HG02763 (cell line): ENCODE measurements at regions not wholly inside any gene's neighbourhood (a gene's known extent, or its start where the extent isn't known, plus 50 kb on each side); places are given as distances from the start of the nearest gene placed in this dataset.

ENCODE experiments used
- ATAC-seq: cut with Tn5 transposase; IDR thresholded peaks from one replicate; pipeline ENCODE4 v1.9.1; 2021; ENCODE audit warnings: mild to moderate bottlenecking, moderate library complexity; ENCODE audit not compliant: unreplicated experiment

GRCh38 chr6:4466769-4467480 is 309.3 kb upstream of the CDYL start:
- no peak for ATAC-seq

- ATAC-seq, result no peak
Observed at GRCh38 chr6:4466261-4466660, 309.9 kb upstream of the CDYL start.

GRCh38 chr6:4464638-4465037 is 311.6 kb upstream of the CDYL start:
- no peak for ATAC-seq

- no peak for ATAC-seq
Observed at GRCh38 chr6:4463236-4463635, 313.0 kb upstream of the CDYL start.

GRCh38 chr6:4460586-4461475 is 315.4 kb upstream of the CDYL start:
- no peak for ATAC-seq

GRCh38 chr6:4459996-4460395 is 316.2 kb upstream of the CDYL start:
- no peak for ATAC-seq

- ATAC-seq, result no peak
Observed at GRCh38 chr6:4459032-4459431, 317.2 kb upstream of the CDYL start.

- ATAC-seq, result no peak
Observed at GRCh38 chr6:4451718-4452117, 316.3 kb upstream of the ECI2 start.

GRCh38 chr6:4451081-4451480 is 315.7 kb upstream of the ECI2 start:
- ATAC-seq, result no peak

DNA sequence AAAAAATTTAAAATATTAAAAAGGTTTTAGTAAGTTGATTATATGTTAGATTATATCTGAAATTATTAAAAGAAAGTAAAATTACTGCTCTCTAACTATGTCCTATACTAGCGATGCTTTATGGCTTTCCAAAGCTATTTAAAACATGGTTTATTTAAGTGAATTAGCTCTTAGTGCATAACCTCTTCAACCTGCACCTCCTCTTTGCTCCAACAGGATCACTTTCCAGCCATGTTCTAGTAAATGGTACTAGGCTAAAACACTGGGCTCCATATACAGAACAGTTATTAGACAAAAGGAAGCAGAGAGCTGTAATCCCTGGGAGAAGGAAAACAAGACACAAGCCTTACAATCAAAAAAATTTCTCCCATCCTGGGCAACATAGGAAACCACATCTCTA is 314.9 kb upstream of the ECI2 start:
- ATAC-seq, result no peak

- no peak for ATAC-seq
Observed at GRCh38 chr6:4449409-4449808, 314.0 kb upstream of the ECI2 start.

GRCh38 chr6:4448841-4449240 is 313.5 kb upstream of the ECI2 start:
- no peak for ATAC-seq

DNA sequence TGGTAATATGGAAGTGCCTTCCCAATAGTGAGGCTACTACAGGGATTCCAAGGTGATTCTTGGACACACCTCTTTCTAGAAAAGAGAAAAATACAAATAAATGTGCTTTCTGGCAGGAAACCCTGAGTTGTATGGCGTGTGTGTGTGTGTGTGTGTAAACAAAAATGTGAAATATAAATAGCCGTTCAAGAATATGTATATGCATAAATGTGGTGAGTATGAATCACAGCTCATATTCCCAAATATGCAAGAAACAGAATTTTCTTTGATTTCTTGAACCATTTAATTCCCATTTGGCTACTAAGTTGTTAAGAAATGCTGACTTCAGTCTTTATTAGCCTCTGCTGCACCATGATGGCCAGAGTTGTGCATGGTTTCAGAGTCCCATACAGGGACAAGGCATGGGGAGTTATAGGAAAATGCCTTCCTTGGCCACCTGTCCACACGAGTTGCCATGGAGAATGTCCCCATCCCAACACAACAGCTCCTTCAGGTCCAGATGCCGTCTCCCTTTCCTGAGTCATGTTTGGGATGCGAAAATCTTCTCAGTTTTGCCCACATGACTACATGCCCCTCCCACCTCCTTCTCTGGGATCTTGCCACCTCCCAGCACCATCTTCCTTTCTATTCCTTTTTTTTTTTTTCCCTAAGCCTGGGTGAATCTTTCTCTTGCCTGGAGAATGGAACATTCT is 312.4 kb upstream of the ECI2 start:
- ATAC-seq, result no peak

GRCh38 chr6:4446982-4447381 is 311.6 kb upstream of the ECI2 start:
- ATAC-seq, result no peak

- ATAC-seq, result no peak
Observed at GRCh38 chr6:4441981-4442434, 306.6 kb upstream of the ECI2 start.

GRCh38 chr6:4439159-4439558 is 303.8 kb upstream of the ECI2 start:
- ATAC-seq, result no peak

GRCh38 chr6:4437342-4437741 is 302.0 kb upstream of the ECI2 start:
- ATAC-seq, result no peak

DNA sequence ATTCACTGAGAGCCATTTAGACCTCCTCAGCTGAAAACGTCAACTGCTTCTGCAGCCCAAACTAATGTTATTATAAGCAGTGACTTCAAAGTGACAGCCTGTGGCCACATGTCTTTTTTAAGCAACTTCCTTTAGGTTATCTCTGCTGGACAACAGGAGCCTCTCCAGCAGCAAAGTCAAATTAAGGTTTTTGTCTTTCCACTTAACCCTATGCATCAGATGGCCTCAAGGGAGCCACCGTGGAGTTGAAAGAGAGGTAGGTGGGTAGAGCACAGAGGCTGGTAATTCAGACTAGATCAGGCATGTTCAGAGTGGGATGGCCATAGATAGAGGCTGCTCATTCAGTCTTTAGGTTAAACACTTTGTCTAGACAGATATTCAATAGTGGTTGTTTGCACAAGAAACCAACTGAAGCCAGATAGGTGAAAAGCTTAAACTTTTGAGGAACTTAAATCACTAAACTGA is 300.6 kb upstream of the ECI2 start:
- ATAC-seq, result no peak

GRCh38 chr6:4434655-4435054 is 299.3 kb upstream of the ECI2 start:
- ATAC-seq, result no peak

DNA sequence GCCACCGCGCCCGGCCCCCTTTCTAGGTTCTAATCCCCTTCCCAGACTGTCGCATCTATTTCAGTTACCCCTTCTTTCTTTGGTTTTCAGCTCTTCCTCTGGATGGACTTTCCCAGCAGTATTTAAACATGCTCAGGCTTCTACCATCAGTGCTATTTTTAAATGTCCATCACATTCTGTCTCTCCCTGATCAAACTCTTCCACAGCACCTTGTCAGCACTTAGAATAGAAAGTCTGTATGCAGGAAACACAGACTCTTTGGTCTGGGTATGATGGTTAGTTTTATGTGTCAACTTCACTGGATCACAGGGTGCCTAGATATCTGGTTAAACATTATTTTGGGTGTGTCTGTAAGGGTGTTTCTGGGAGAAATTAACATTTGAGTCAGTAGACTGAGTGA is 297.8 kb upstream of the ECI2 start:
- no peak for ATAC-seq

- ATAC-seq, result no peak
Observed at GRCh38 chr6:4426968-4427367, 291.6 kb upstream of the ECI2 start.

DNA sequence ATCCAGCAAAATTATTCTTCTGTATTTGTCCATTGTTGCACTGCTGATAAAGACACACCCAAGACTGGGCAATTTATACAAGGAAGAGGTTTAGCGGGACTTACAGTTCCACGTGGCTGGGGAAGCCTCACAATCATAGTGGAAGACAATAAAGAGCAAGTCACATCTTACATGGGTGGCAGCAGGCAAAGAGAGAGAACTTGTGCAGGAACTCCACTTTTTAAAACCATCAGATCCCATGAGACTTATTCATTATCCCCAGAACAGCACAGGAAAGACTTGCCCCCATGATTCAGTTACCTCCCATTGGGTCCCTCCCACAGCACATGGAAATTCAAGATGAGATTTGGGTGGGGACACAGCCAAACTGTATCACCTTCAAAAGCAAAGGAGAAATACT is 286.5 kb upstream of the ECI2 start:
- ATAC-seq, result no peak
